HEK293 (cell line): ENCODE measurements at regions not wholly inside any gene's neighbourhood (a gene's known extent, or its start where the extent isn't known, plus 50 kb on each side); places are given as distances from the start of the nearest gene placed in this dataset.

Experiments used
- CTCF ChIA-PET: fragments of 350-600 bp; formaldehyde crosslinking; extraction: SDS; loops from one replicate; lab custom pipeline; 2021; ENCODE audit warnings: antibody characterized with exemption; lab: Yijun Ruan, JAX
- POLR2A ChIA-PET: fragments of 300-600 bp; formaldehyde crosslinking; extraction: SDS; loops from one replicate; lab custom pipeline; 2020; ENCODE audit warnings: antibody characterized with exemption, inconsistent platforms; lab: Yijun Ruan, JAX
- H3K27ac ChIP-seq: fragments of 200-500 bp; sonication (Bioruptor generic); 2 replicates; pipeline ENCODE4 v1.5.1; 2014; ENCODE audit warnings: low read depth, low read length, control low read depth, inconsistent platforms; ENCODE audit errors: extremely low read depth
- H3K36me3 ChIP-seq, 2 experiments: fragments of 200-500 bp in 1 of 2; sonication (Bioruptor generic) in 1 of 2; 1 replicate in 1 of 2; 2 replicates in 1 of 2; pipeline ENCODE4 v1.5.1; 2014 to 2017; ENCODE audit warnings: inconsistent platforms in 2 of 2, low read length in 2 of 2; ENCODE audit not compliant: control insufficient read depth in 2 of 2, insufficient read depth in 1 of 2
- H3K4me1 ChIP-seq: fragments of 200-500 bp; sonication (Bioruptor generic); 2 replicates; pipeline ENCODE4 v1.5.1; 2014; ENCODE audit warnings: mild to moderate bottlenecking, low read length, inconsistent platforms; ENCODE audit not compliant: control insufficient read depth, insufficient read depth
- H3K4me3 ChIP-seq: 2 replicates; pipeline ENCODE4 v1.5.1; 2011; ENCODE audit warnings: low read depth, mild to moderate bottlenecking, control low read depth, low read length, moderate library complexity
- H3K9me3 ChIP-seq: fragments of 200-500 bp; sonication (Bioruptor generic); 2 replicates; pipeline ENCODE4 v1.5.1; 2014; ENCODE audit warnings: low read depth, low read length, inconsistent platforms; ENCODE audit not compliant: control insufficient read depth, insufficient read depth
- PRDM6 ChIP-seq: fragments of 450-650 bp; formaldehyde crosslinking; IDR thresholded peaks from 2 replicates; pipeline ENCODE4 v1.5.1; 2017; ENCODE audit warnings: missing biosample characterization, missing genetic modification characterization
- SETDB1 ChIP-seq: IDR thresholded peaks from one replicate; pipeline ENCODE4 v1.6.1; 2017; ENCODE audit warnings: mild to moderate bottlenecking, low read length, moderate library complexity, mixed read lengths; ENCODE audit not compliant: insufficient read length
- YY1 ChIP-seq: fragments of 450-650 bp; formaldehyde crosslinking; IDR thresholded peaks from 2 replicates; pipeline ENCODE4 v1.5.1; 2018; ENCODE audit warnings: missing biosample characterization, missing genetic modification characterization
- ZNF311 ChIP-seq: fragments of 450-650 bp; formaldehyde crosslinking; IDR thresholded peaks from 2 replicates; pipeline ENCODE4 v1.5.1; 2017; ENCODE audit warnings: missing biosample characterization, missing genetic modification characterization, borderline replicate concordance
- ZNF529 ChIP-seq: fragments of 450-650 bp; formaldehyde crosslinking; IDR thresholded peaks from 2 replicates; pipeline ENCODE4 v1.5.1; 2017; ENCODE audit warnings: missing genetic modification characterization, missing biosample characterization; ENCODE audit not compliant: insufficient replicate concordance

DNA sequence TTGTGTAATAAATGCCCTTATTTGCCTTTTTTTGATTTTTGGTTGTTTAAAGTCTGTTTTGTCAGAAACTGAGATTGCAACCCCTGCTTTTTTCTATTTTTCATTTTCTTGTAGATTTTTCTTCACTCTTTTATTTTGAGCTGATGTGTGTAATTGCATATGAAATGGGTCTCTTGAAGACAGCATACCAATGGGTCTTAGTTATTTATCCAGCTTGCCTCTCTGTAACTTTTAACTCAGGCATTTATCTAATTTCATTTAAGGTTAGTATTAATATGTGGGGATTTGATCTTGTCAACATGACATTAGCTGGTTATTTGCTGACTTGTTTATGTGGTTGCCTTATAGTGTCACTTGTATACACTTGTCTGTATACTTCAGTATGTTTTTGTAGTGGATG lies 378.0 kb downstream of the CPXCR1 start:
- no peak overlapping the region for H3K27ac ChIP-seq
- H3K36me3 ChIP-seq = no peaks in the 10 kb centered on the region; a peak in 1 of 3 replicates
- ChIA-PET CTCF (no interaction called here), POLR2A (no interaction called here)
- H3K4me3 ChIP-seq = no peak overlapping the region
- TF ChIP-seq PRDM6 (no peak), ZNF529 (peak; percentile 81), ZNF311 (tag by site-specific recombination) (no peak), SETDB1 (peak; percentile 80), YY1 (tag by site-specific recombination) (no peak)
- H3K9me3 ChIP-seq = peaks cover 5% of the 10 kb centered on the region
- H3K4me1 ChIP-seq = no peaks in the 10 kb centered on the region
